Astrocyte of the cerebellum (primary cell): ENCODE measurements at regions not wholly inside any gene's neighbourhood (a gene's known extent, or its start where the extent isn't known, plus 50 kb on each side); places are given as distances from the start of the nearest gene placed in this dataset.

ENCODE experiments used
- DNase-seq: peaks from one replicate; pipeline ENCODE4 v3.0.0-alpha.2; 2011; ENCODE audit warnings: low read depth
- H3K4me3 ChIP-seq: 2 replicates; pipeline ENCODE4 v1.5.1; 2011; ENCODE audit warnings: mild to moderate bottlenecking, low read depth, low read length, moderate library complexity
- in situ Hi-C: cut with HindIII; loops from 2 replicates; pipeline ENCODE4 v1.10.0; 2017; ENCODE audit warnings: low sequenced_read_pairs
- TF ChIP-seq, protein P1 (sequence below): IDR thresholded peaks from 2 replicates; pipeline ENCODE4 v1.5.1; 2012; ENCODE audit warnings: low read length, low read depth, moderate library complexity, mild to moderate bottlenecking; ENCODE audit errors: missing control alignments

DNA sequence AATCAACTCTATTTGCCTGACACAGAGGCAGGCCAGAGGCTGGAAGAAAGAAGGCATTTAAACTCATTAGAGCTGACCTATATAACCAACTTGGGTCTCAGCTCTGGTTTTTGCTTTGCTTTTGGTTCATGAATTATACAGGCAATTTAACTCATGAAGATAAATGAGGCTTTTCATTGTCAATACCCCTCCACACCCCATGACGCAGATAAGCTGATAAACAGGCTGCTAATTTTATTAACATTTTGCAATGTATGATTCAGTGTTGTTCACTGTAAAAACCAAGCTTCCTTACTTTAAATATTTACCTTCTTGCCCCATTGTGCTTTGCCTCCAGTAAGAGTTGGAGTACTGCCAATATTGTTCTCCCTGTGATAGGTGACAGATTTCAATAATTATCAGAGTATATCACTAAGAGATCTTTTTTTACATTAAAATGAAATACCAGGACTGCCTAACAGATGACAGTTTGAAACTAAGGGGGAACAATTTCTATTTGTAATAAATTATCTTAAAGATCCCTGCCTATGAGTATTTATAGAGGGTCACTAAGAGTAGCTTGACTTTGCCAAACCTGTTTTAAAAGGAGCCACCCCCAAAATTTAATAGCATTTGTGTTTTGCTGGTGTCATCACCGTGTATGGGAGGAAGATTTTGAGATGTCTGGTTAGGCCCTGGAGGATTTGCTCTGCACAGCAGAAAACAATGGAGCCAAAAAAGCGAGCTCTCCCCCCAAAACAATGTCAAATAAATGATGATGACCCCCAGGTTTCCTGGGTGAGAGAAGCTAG, 472.7 kb upstream of the NBEA start:
- in situ Hi-C loops: no loop called here
- TF ChIP-seq, protein P1, sequence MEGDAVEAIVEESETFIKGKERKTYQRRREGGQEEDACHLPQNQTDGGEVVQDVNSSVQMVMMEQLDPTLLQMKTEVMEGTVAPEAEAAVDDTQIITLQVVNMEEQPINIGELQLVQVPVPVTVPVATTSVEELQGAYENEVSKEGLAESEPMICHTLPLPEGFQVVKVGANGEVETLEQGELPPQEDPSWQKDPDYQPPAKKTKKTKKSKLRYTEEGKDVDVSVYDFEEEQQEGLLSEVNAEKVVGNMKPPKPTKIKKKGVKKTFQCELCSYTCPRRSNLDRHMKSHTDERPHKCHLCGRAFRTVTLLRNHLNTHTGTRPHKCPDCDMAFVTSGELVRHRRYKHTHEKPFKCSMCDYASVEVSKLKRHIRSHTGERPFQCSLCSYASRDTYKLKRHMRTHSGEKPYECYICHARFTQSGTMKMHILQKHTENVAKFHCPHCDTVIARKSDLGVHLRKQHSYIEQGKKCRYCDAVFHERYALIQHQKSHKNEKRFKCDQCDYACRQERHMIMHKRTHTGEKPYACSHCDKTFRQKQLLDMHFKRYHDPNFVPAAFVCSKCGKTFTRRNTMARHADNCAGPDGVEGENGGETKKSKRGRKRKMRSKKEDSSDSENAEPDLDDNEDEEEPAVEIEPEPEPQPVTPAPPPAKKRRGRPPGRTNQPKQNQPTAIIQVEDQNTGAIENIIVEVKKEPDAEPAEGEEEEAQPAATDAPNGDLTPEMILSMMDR: no peak
- H3K4me3 ChIP-seq: no peak overlapping the region
- peak; percentile 44 for DNase-seq

DNA sequence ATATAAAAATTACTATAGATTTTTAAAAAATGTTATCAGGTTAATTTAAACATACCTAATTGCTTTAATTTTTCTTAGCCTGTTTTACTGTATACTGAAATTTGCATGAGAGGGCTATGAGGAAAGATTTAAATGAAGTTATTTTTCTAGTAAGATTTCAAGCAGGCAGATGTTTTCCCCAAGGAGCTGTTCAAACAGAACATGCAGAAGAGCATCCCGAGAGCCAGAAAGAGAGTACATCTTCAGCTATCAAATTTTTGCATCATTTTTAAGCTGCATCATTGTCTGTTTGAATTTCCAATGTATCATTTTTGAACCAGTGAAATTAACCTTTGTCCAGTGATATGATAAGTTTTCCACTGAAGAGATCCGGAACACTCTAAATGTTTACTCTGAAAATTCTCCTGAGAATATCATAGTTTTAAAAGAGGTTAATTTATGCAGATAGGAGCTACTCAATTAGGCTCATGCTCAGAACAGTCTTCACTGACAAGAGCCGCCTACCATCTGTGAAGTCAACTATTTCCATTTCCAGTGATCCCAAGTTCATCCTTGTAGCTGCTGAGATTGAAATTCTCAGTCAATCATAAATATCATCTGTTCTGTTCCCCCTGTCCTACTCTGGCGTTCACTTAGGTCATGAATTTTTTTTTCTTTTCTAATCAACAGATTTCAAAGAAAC, 467.7 kb upstream of the NBEA start:
- no peak for DNase-seq
- TF ChIP-seq, protein P1: no peak
- in situ Hi-C loops: no loop called here
- no peak overlapping the region for H3K4me3 ChIP-seq

DNA sequence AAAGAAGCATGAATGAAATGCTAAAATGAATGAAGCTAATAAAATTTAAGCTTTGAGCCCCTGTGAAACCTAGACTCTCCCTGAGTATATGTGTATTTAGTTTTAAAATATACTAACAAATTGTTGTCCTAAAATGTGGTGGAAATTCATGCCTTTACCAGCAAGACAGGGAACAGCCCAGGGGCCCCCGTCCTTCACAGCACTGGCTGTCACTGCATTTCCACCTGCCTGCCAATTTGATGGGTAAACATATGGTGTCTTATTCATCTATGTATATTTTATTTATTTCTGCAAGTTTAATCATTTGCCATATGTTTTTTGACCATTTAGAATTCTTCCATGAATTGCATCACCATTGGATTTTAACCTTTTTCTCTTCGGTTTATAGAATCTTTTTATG, 463.7 kb upstream of the NBEA start:
- in situ Hi-C loops: no loop called here
- DNase-seq: no peak
- TF ChIP-seq, protein P1: no peak
- no peak overlapping the region for H3K4me3 ChIP-seq

DNA sequence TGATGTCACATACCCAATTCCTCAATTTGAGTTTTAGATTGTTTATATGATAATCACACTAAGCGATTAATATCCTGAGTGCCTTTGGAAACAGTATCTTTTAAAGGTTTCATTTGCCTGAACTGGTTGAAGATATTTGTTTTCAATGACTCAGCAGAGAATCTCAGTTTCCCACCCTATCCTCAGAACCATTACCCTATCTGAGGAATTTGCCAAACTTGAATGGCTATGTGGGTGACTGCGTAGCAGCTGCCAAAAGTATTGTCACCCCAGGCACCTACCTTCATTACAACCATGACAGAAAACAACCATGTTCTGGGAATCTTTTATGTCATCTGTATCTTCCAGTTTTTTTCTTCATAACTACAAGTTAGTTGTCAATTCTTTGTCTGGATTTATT, 440.1 kb upstream of the NBEA start:
- TF ChIP-seq, protein P1: no peak
- H3K4me3 ChIP-seq: no peak overlapping the region
- no peak for DNase-seq
- in situ Hi-C loops: no loop called here

DNA sequence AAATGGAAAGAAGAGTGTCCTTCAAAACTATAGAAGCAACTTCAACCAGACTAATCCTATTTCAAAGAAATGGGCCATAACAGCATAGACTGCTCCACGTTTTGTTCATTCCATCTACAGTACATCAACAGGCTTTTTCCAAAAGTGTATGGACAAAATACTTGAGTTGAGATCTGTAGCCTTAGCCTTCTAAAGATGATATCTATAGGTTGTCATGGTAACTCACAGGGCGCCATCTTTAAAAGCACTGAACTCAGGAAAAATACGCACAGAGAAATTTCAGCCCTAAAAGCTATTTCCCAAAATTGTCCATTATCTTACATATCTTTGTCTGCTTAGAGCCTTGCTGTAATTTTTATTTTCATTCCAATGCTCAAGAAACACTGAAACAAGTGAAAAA, 439.4 kb upstream of the NBEA start:
- no peak overlapping the region for H3K4me3 ChIP-seq
- in situ Hi-C loops: no loop called here
- no peak for DNase-seq
- TF ChIP-seq, protein P1: no peak

DNA sequence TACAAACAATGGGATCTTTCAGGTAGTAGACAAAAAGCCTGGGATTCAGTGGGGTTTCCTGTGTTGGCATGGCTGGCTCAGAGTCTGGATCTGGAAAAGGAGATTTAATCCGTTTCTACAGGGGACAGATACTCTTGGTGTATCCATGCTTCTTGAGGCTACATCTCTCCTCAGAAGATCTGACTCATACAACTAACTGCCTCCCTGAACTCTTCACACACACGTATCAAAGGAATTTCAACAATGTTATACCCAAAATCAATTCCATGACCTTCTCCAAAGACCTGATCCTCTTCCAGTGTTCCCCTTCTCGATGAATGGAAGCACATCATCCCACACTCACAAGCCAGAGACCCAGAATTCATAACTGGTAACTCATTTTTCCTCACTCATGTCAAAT, 435.3 kb upstream of the NBEA start:
- H3K4me3 ChIP-seq: no peak overlapping the region
- in situ Hi-C loops: no loop called here
- no peak for DNase-seq
- TF ChIP-seq, protein P1: no peak
